AG10803 (cell line): ENCODE measurements at regions not wholly inside any gene's neighbourhood (a gene's known extent, or its start where the extent isn't known, plus 50 kb on each side); places are given as distances from the start of the nearest gene placed in this dataset.

Experiments used
- DNase-seq: peaks from one replicate; pipeline ENCODE4 v3.0.0; 2010; ENCODE audit warnings: low read depth
- H3K4me3 ChIP-seq: 2 replicates; pipeline ENCODE4 v1.5.1; 2011; ENCODE audit warnings: mild to moderate bottlenecking, low read length, control low read depth
- CTCF ChIP-seq: conservative IDR thresholded peaks from 2 replicates; pipeline ENCODE4 v1.5.1; 2011; ENCODE audit warnings: mild to moderate bottlenecking, low read length, control low read depth, inconsistent platforms

GRCh38 chr12:83197483-83197914, 510.8 kb downstream of the TMTC2 start:
- no peak overlapping the region for H3K4me3 ChIP-seq
- TF ChIP-seq CTCF = no peak
- no peak for DNase-seq

GRCh38 chr12:83196694-83197350, 510.1 kb downstream of the TMTC2 start:
- DNase-seq = no peak
- TF ChIP-seq CTCF = no peak
- H3K4me3 ChIP-seq = no peak overlapping the region

- no peak overlapping the region for H3K4me3 ChIP-seq
- TF ChIP-seq CTCF = no peak
- no peak for DNase-seq
Observed at GRCh38 chr12:83190631-83191390, 504.1 kb downstream of the TMTC2 start.

- DNase-seq = no peak
- H3K4me3 ChIP-seq = no peak overlapping the region
- no peak for TF ChIP-seq CTCF
Observed at GRCh38 chr12:83186419-83186818, 499.7 kb downstream of the TMTC2 start.

GRCh38 chr12:83185241-83185640, 498.5 kb downstream of the TMTC2 start:
- DNase-seq = no peak
- TF ChIP-seq CTCF = no peak
- no peak overlapping the region for H3K4me3 ChIP-seq
